Dedifferentiated amniotic fluid mesenchymal stem cell (primary cell): ENCODE measurements at regions not wholly inside any gene's neighbourhood (a gene's known extent, or its start where the extent isn't known, plus 50 kb on each side); places are given as distances from the start of the nearest gene placed in this dataset.
"Not testable (repeated sequence)": the region's sequence is repeated elsewhere in the genome, so short reads cannot be mapped to it uniquely, and the experiment has no call there.

Experiments used
- DNase-seq: peaks from one replicate; pipeline ENCODE4 v3.0.0-alpha.2; 2016; ENCODE audit errors: extremely low spot score

- DNase-seq: no peak
Measured at GRCh38 chr21:35810431-35810970, 249.8 kb downstream of the SETD4 start.

DNA sequence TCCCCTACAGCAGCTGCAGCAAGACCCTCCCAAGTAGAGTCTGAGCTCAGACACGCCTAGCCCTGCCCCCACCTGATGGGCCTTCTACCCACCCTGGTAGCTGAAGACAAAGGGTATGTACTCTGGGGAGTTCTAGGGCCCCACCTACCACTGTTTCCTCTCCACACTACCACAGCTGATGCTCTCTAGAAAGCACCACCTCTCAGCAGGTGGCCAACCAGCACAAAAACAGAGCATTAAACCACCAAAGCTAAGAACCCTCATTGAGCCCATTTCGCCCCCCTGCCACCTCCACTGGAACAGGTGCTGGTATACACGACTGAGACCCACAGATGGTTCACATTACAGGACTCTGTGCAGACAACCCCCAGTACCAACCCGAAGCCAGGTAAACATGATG is 258.9 kb downstream of the SETD4 start:
- no peak for DNase-seq

- not testable (repeated sequence) for DNase-seq
Measured at GRCh38 chr21:35800796-35801385, 259.4 kb downstream of the SETD4 start.

GRCh38 chr21:35796844-35797243 is 263.5 kb downstream of the SETD4 start:
- DNase-seq: no peak

- not testable (repeated sequence) for DNase-seq
Measured at GRCh38 chr21:35794527-35794926, 265.8 kb downstream of the SETD4 start.

DNA sequence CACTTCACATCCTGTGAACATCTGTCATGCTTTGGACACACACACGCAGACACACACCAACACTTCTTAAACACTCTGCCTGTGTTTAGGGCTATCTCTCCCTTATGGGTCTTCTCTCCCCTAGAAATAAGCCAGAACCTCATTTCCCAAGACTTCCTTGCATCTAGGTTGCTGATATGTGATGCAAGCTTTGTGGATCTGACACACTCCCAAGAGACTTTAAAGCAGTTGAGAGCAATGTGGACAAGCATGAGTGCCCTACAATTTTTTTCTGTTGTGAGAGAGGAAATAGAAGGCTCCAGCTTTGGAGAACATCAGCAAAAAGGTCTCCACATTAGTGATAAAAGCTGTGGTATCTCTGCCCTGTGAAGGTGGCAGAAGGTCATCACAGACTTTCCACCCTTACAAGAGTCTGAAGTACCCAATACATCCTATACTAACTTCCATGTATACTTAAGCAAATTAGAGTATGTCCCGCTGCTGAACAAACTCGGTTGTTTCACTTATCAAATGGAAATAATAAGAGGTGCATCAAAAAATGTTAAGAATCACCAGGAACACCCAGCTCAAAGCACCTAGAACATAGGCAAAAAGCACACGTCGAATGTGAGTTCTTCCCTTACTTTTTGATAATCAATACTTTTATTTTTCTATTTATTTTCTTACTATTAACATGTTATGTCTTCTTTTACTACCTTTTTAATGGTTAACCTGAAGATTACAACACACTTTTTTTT is 267.6 kb downstream of the SETD4 start:
- no peak for DNase-seq

DNA sequence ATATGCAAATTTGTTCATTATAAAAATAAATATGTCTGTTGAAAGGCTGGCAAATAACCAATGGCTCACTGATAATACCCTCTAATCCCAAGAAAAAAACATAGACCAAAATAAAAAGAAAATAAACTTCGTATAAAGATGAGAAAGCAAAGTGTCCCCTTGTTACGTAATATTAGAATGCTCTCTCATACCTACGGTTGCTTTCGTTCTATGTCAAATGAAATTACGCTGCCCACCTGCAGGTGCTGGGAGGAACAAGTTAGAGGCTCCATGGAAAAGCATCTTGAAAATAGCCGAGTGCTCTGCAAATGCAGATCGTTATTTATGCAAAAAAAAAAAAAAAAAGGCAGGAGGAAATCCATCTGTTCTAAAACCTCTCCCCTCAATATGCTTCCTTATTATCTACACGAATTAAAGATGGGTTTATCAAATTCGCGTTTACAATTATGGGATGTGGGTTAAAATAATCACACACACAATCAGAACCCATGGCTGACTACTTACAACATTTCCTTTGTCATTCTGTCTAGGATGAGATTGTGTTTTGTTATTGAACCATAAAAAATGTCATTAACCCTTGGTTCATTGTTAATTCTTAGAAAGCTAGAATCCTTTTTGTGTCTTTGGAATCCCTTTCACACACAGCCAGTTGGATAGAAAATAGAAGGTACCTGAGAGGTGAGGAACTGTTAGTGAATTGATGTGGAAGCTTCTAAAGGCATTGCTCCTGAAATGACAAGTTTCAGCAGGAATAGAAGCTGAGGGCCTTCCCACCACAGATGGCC is 268.6 kb downstream of the SETD4 start:
- DNase-seq: no peak

DNA sequence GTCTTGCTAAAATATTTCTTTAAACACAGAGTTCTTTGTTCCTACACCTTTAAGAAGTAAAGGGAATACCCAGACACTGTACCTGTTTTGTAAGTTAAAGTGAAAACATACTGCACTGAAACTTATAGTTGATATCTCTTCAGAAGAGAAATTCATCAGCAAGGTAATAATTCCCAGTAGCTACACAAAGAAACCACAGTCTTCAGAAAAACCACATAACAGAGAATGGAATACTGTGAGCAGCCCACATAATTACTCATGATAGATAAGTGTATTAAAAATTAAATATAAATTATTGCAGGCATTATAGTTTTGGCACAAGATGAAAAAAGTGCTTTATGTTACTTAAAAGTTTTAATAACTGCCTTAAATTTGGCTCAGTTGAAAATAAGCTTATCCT is 276.6 kb downstream of the SETD4 start:
- DNase-seq: no peak

DNA sequence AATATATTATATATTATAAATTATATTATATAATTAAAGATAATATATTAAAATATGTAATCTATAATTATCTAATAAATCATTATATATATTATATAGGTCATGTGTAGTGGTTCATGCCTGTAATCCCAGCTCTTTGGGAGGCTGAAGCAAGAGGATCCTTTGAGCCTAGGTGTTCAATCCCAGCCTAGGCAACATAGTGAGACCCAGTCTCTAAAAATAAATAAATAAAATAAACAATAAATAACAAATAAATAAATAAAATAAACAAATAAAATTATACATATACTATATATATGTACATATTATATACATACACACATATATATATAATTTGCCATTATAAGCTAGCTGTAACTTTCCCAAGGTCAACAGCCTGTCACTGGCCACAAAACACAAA is 277.7 kb downstream of the SETD4 start:
- no peak for DNase-seq

DNA sequence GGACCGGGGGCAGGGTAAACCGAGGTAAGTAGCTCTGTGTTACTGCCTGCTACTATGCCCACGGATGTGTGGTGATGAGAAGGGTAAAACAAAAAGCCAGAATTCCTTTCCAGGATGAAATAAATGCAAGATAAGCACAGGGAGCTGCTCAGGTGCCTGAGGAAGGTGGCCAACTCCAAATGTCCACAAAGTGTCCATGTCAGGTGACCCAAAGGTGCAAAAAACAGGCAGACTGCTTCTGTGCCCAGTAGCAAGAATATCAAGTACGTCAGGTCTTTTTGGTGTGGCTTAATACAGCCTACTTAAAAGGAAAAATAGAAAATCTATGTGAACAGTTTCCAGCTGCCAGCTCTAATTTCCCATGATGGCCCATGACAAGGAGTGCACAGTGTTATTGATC is 279.3 kb downstream of the SETD4 start:
- no peak for DNase-seq

DNA sequence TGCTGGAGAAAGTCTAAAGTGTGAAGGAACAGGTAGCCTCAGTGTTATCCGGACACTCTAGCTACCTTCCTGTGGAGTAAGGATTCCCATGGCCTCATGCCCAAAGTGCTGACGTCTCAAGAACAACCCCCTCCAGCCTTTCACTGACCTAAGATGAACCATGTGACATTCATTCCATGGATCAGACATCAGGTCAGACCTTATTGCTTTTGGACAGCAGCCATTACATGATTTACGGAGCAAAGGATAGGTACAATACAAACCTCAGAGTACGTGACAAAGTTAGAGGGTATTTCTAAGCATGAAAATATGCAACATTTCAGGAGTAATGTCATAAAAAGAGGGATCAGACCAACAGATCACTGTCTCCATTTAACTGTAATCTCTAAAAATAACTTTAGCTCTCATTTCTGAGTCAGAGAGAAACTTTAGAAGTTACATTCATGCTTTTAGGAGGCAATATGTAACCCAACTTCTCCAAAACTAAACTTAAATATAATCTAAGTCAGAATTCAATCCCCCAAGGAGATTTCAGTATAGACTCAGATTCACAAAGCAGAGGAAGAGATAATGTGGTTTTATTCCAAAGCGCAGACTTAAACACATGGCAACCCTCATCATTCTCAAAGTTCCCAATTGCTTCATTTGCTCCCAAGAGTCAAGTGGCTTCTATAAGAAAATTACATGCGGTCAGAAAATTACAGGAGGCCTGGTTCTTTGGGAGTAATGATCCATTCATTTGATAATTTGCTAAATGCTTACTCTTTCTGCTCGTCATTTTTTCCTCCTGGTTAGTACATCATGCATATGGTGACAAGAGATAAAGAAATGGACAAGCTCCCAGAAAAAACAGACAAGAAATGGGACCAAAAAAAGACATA is 280.4 kb downstream of the SETD4 start:
- DNase-seq: peak; percentile 74

DNA sequence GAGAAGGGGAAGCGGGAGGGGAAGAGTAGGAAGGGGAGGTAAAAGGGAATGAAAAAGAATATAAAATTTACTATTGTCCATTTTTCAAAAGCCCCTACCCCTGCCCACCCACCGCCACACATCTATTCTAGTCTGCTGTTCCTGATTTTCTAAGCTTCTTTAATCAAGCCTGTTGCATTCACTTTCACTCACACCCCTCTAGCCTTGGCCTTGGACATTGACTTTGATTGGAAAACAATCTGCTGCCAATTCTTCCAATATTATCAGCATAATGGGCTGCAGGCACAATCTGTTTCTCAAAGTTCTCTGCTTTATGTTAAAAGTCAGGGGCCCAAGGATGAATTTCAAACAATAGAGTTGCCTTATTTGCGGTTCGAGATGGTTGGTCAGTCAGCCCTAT is 281.2 kb downstream of the SETD4 start:
- no peak for DNase-seq

DNA sequence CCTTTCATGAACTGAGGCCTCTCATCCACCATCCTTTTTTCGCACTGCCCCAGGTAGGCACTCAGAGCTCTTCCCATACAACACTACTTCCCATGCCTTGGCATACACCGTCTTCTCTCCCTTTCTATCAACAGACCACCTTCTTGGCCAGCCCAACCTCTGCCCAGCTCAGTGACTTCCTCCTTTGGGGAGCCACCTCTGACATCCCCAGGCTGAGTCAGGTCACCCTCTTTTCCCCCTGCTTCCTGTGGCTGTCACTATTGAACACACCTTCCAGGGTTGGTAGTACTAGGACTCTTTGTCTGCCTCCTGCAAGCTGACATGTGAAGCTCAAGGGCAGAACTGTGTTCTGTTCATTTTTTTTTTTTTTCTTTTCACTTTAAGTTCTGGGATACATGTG is 283.2 kb downstream of the SETD4 start:
- DNase-seq: no peak

GRCh38 chr21:35775778-35776544 is 284.4 kb downstream of the SETD4 start:
- DNase-seq: no peak

GRCh38 chr21:35770101-35770945 is 290.0 kb downstream of the SETD4 start:
- DNase-seq: no peak

- DNase-seq: no peak
Measured at GRCh38 chr21:35768187-35768586, 292.1 kb downstream of the SETD4 start.

DNA sequence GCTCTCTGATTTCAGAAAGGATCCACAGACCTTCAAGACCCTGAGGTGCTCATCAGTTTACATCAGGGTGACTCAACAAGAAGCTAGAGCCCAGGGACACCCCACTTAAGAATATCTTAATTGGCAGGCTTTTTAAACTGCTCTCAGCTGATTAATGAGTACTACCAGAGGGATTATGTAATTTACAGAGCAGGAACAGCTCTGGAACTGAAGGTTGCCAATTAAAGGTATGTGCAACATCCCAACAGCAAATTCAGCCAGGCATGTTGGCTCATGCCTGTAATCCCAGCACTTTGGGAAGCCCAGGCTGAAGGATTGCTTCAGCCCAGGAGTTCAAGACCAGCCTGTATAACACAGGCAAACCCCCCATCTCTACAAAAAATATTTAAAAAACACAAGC is 295.7 kb downstream of the SETD4 start:
- DNase-seq: no peak

- DNase-seq: no peak
Measured at GRCh38 chr21:35764077-35764476, 296.2 kb downstream of the SETD4 start.

- DNase-seq: no peak
Measured at GRCh38 chr21:35754583-35754982, 305.7 kb downstream of the SETD4 start.

- no peak for DNase-seq
Measured at GRCh38 chr21:35753308-35753707, 307.0 kb downstream of the SETD4 start.
